IPS-20b (cell line): ENCODE measurements at regions not wholly inside any gene's neighbourhood (a gene's known extent, or its start where the extent isn't known, plus 50 kb on each side); places are given as distances from the start of the nearest gene placed in this dataset.

ENCODE experiments used
- H3K27ac ChIP-seq: one replicate; pipeline ENCODE4 v1.5.1; 2013; ENCODE audit warnings: low read length
- H3K27me3 ChIP-seq: 2 replicates; pipeline ENCODE4 v1.6.1; 2013; ENCODE audit warnings: mild to moderate bottlenecking, low read length, inconsistent platforms; ENCODE audit not compliant: insufficient read depth
- H3K36me3 ChIP-seq: 2 replicates; pipeline ENCODE4 v1.6.1; 2013; ENCODE audit warnings: low read depth, mild to moderate bottlenecking, inconsistent platforms, low read length, moderate library complexity; ENCODE audit not compliant: insufficient read depth
- H3K4me1 ChIP-seq: 2 replicates; pipeline ENCODE4 v1.6.1; 2013; ENCODE audit warnings: mild to moderate bottlenecking, control low read depth, inconsistent platforms, low read length, moderate library complexity; ENCODE audit not compliant: insufficient read depth
- H3K4me3 ChIP-seq: 2 replicates; pipeline ENCODE4 v1.5.1; 2013; ENCODE audit warnings: mild to moderate bottlenecking, low read length, inconsistent platforms
- H3K9ac ChIP-seq: 2 replicates; pipeline ENCODE4 v1.6.1; 2013; ENCODE audit warnings: low read depth, mild to moderate bottlenecking, inconsistent platforms, low read length, moderate library complexity
- H3K9me3 ChIP-seq: 2 replicates; pipeline ENCODE4 v1.6.1; 2013; ENCODE audit warnings: mild to moderate bottlenecking, low read depth, low read length, inconsistent platforms; ENCODE audit not compliant: insufficient read depth

- H3K27me3 ChIP-seq, result no peaks in the 10 kb centered on the region
- H3K27ac ChIP-seq, result no peak overlapping the region
- H3K9ac ChIP-seq, result no peak overlapping the region
- peaks cover 7% of the 10 kb centered on the region; the same call in 1 of the 2 replicates for H3K4me1 ChIP-seq
- H3K4me3 ChIP-seq, result no peak overlapping the region
- H3K9me3 ChIP-seq, result peaks cover 18% of the 10 kb centered on the region
- H3K36me3 ChIP-seq, result no peaks in the 10 kb centered on the region
Measured at GRCh38 chr10:33100781-33101391, 142.9 kb upstream of the ITGB1 start.

GRCh38 chr10:33099748-33100147 is 141.7 kb upstream of the ITGB1 start:
- H3K36me3 ChIP-seq, result no peaks in the 10 kb centered on the region
- peaks cover 7% of the 10 kb centered on the region; the same call in 1 of the 2 replicates for H3K4me1 ChIP-seq
- no peak overlapping the region for H3K9ac ChIP-seq
- no peaks in the 10 kb centered on the region for H3K27me3 ChIP-seq
- no peak overlapping the region for H3K27ac ChIP-seq
- no peak overlapping the region for H3K4me3 ChIP-seq
- H3K9me3 ChIP-seq, result peaks cover 23% of the 10 kb centered on the region

GRCh38 chr10:33098951-33099663 is 141.1 kb upstream of the ITGB1 start:
- Histone ChIP-seq H3K9ac (no peak overlapping the region), H3K4me3 (no peak overlapping the region), H3K27ac (no peak overlapping the region), H3K27me3 (no peaks in the 10 kb centered on the region), H3K36me3 (no peaks in the 10 kb centered on the region), H3K9me3 (peaks cover 27% of the 10 kb centered on the region), H3K4me1 (peaks cover 7% of the 10 kb centered on the region; the same call in 1 of the 2 replicates)

GRCh38 chr10:33095867-33096815 is 138.1 kb upstream of the ITGB1 start:
- Histone ChIP-seq H3K27ac (no peak overlapping the region), H3K9ac (no peak overlapping the region), H3K4me3 (peak overlapping the region; percentile 9; the same call in 1 of the 2 replicates), H3K4me1 (peaks cover 7% of the 10 kb centered on the region; the same call in 1 of the 2 replicates), H3K36me3 (no peaks in the 10 kb centered on the region), H3K27me3 (no peaks in the 10 kb centered on the region), H3K9me3 (peaks cover 18% of the 10 kb centered on the region)

- Histone ChIP-seq H3K27me3 (no peaks in the 10 kb centered on the region), H3K4me3 (no peak overlapping the region), H3K9me3 (peaks cover 18% of the 10 kb centered on the region), H3K27ac (no peak overlapping the region), H3K4me1 (peaks cover 7% of the 10 kb centered on the region; the same call in 1 of the 2 replicates), H3K9ac (no peak overlapping the region), H3K36me3 (no peaks in the 10 kb centered on the region)
Measured at GRCh38 chr10:33094263-33095051, 136.4 kb upstream of the ITGB1 start.

- Histone ChIP-seq H3K9ac (no peak overlapping the region), H3K36me3 (no peaks in the 10 kb centered on the region), H3K4me1 (peaks cover 7% of the 10 kb centered on the region; the same call in 1 of the 2 replicates), H3K9me3 (peaks cover 15% of the 10 kb centered on the region), H3K27me3 (no peaks in the 10 kb centered on the region), H3K4me3 (no peak overlapping the region), H3K27ac (no peak overlapping the region)
Measured at GRCh38 chr10:33093362-33093761, 135.3 kb upstream of the ITGB1 start.

GRCh38 chr10:33092596-33092995 is 134.6 kb upstream of the ITGB1 start:
- no peak overlapping the region for H3K27ac ChIP-seq
- no peaks in the 10 kb centered on the region for H3K27me3 ChIP-seq
- H3K9me3 ChIP-seq, result peaks cover 15% of the 10 kb centered on the region
- no peak overlapping the region for H3K9ac ChIP-seq
- H3K4me1 ChIP-seq, result peaks cover 7% of the 10 kb centered on the region; the same call in 1 of the 2 replicates
- H3K4me3 ChIP-seq, result no peak overlapping the region
- H3K36me3 ChIP-seq, result no peaks in the 10 kb centered on the region

GRCh38 chr10:33091201-33091600 is 133.2 kb upstream of the ITGB1 start:
- no peak overlapping the region for H3K9ac ChIP-seq
- no peaks in the 10 kb centered on the region for H3K36me3 ChIP-seq
- peaks cover 13% of the 10 kb centered on the region for H3K9me3 ChIP-seq
- no peaks in the 10 kb centered on the region for H3K27me3 ChIP-seq
- peaks cover 1% of the 10 kb centered on the region; the same call in 1 of the 2 replicates for H3K4me1 ChIP-seq
- no peak overlapping the region for H3K4me3 ChIP-seq
- H3K27ac ChIP-seq, result no peak overlapping the region

- Histone ChIP-seq H3K36me3 (no peaks in the 10 kb centered on the region), H3K27me3 (no peaks in the 10 kb centered on the region), H3K9ac (no peak overlapping the region), H3K4me1 (no peaks in the 10 kb centered on the region), H3K27ac (no peak overlapping the region), H3K4me3 (no peak overlapping the region), H3K9me3 (peaks cover under 1% of the 10 kb centered on the region; the same call in 1 of the 2 replicates)
Measured at GRCh38 chr10:33088990-33089389, 131.0 kb upstream of the ITGB1 start.

- Histone ChIP-seq H3K4me3 (no peak overlapping the region), H3K27ac (no peak overlapping the region), H3K27me3 (no peaks in the 10 kb centered on the region)
Measured at GRCh38 chr10:33087922-33088321, 129.9 kb upstream of the ITGB1 start.

GRCh38 chr10:33087152-33087551 is 129.1 kb upstream of the ITGB1 start:
- Histone ChIP-seq H3K27me3 (no peaks in the 10 kb centered on the region), H3K36me3 (no peaks in the 10 kb centered on the region), H3K9ac (no peak overlapping the region), H3K4me1 (peaks cover 3% of the 10 kb centered on the region; the same call in 1 of the 2 replicates), H3K4me3 (no peak overlapping the region), H3K9me3 (no peaks in the 10 kb centered on the region), H3K27ac (no peak overlapping the region)

More at GRCh38 chr10:33087922-33088321, 129.9 kb upstream of the ITGB1 start:
- H3K9me3 ChIP-seq, result no peaks in the 10 kb centered on the region
- H3K4me1 ChIP-seq, result no peaks in the 10 kb centered on the region
- H3K36me3 ChIP-seq, result no peaks in the 10 kb centered on the region
- H3K9ac ChIP-seq, result no peak overlapping the region
